ENCODE measurements at regions not wholly inside any gene's neighbourhood (a gene's known extent, or its start where the extent isn't known, plus 50 kb on each side); places are given as distances from the start of the nearest gene placed in this dataset.

DNA sequence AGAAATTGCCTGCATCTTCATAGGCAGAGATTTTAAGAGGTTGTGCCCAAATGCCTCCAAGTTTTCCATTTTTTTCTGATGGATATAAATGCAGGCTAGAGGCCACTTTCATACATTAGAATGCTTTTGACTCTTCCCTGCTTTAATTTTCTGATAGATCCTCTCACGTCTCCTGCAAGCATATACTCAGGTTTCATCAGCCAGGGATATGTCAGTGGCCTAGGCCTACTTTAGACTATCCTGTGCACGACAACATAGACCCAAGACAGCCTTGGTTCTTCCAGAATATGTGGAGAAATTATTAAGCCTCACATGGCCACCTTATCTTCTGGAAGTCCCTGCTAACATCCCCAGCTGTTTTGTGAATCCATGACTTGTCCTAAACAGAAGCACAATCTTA is 415.9 kb downstream of the TDRD15 start:
- Histone ChIP-seq H3K18ac (ENCODE audit: low read length) (no peak overlapping the region), H3K4me3 (ENCODE audit: low read length in 2 of 2) (no peak overlapping the region), H2BK120ac (ENCODE audit: low read depth, low read length) (no peak overlapping the region), H3K14ac (ENCODE audit: low read length) (no peak overlapping the region), H3K9ac (ENCODE audit: low read depth, low read length, poor library complexity) (no peak overlapping the region), H3K79me1 (ENCODE audit: low read depth, low read length) (no peaks in the 10 kb centered on the region), H3K27me3 (ENCODE audit: control insufficient read depth in 3 of 3, insufficient read depth in 3 of 3, low read depth in 1 of 3, low read length in 3 of 3) (no peaks in the 10 kb centered on the region), H2AFZ (ENCODE audit: low read length) (no peak overlapping the region), H3K9me3 (replicated peaks in 1 of 2; ENCODE audit: control insufficient read depth in 2 of 2, insufficient read depth in 1 of 2, low read depth in 1 of 2, low read length in 2 of 2) (peaks cover 7% of the 10 kb centered on the region in 2 donors), H3K23ac (ENCODE audit: low read depth, low read length, poor library complexity) (no peak overlapping the region), H4K8ac (ENCODE audit: low read depth, low read length) (no peak overlapping the region), H3K27ac (replicated peaks; ENCODE audit: low read length) (no peak overlapping the region), H2BK5ac (ENCODE audit: low read length) (no peak overlapping the region), H3K4me2 (ENCODE audit: insufficient read depth, low read length, poor library complexity, severe bottlenecking) (no peak overlapping the region), H3K4ac (ENCODE audit: low read length) (no peak overlapping the region), H3K36me3 (replicated peaks in 1 of 2; ENCODE audit: control insufficient read depth in 2 of 2, insufficient read depth in 2 of 2, low read length in 2 of 2) (no peaks in the 10 kb centered on the region), H2BK12ac (ENCODE audit: low read length) (no peak overlapping the region), H4K91ac (ENCODE audit: low read depth, low read length, poor library complexity) (no peak overlapping the region), H2AK5ac (ENCODE audit: low read depth, low read length) (no peak overlapping the region), H2BK15ac (ENCODE audit: low read length) (no peak overlapping the region), H3K4me1 (ENCODE audit: control insufficient read depth in 2 of 2, insufficient read depth in 1 of 2, low read depth in 1 of 2, low read length in 2 of 2) (no peaks in the 10 kb centered on the region)
- no CpG with 5 or more reads among the region's 2 CpGs for WGBS, 2 donors (ENCODE audit: extremely low coverage in 2 of 2, insufficient read length in 2 of 2, insufficient replicate concordance in 1 of 2)
- no peak for DNase-seq (ENCODE audit: low spot score)

GRCh38 chr2:21543630-21544029 is 419.9 kb downstream of the TDRD15 start:
- Histone ChIP-seq H3K18ac (ENCODE audit: low read length) (no peak overlapping the region), H2AK5ac (ENCODE audit: low read depth, low read length) (no peak overlapping the region), H3K4me1 (ENCODE audit: control insufficient read depth in 2 of 2, insufficient read depth in 1 of 2, low read depth in 1 of 2, low read length in 2 of 2) (no peaks in the 10 kb centered on the region), H3K4ac (ENCODE audit: low read length) (no peak overlapping the region), H3K27me3 (ENCODE audit: control insufficient read depth in 3 of 3, insufficient read depth in 3 of 3, low read depth in 1 of 3, low read length in 3 of 3) (no peaks in the 10 kb centered on the region), H4K91ac (ENCODE audit: low read depth, low read length, poor library complexity) (no peak overlapping the region), H2BK12ac (ENCODE audit: low read length) (no peak overlapping the region), H3K9ac (ENCODE audit: low read depth, low read length, poor library complexity) (no peak overlapping the region), H3K9me3 (replicated peaks in 1 of 2; ENCODE audit: control insufficient read depth in 2 of 2, insufficient read depth in 1 of 2, low read depth in 1 of 2, low read length in 2 of 2) (no peaks in the 10 kb centered on the region), H3K36me3 (replicated peaks in 1 of 2; ENCODE audit: control insufficient read depth in 2 of 2, insufficient read depth in 2 of 2, low read length in 2 of 2) (no peaks in the 10 kb centered on the region), H2BK15ac (ENCODE audit: low read length) (no peak overlapping the region), H3K4me3 (ENCODE audit: low read length in 2 of 2) (no peak overlapping the region), H3K23ac (ENCODE audit: low read depth, low read length, poor library complexity) (no peak overlapping the region), H2AFZ (ENCODE audit: low read length) (no peak overlapping the region), H3K27ac (replicated peaks; ENCODE audit: low read length) (no peak overlapping the region), H2BK120ac (ENCODE audit: low read depth, low read length) (no peak overlapping the region), H2BK5ac (ENCODE audit: low read length) (no peak overlapping the region), H3K79me1 (ENCODE audit: low read depth, low read length) (no peaks in the 10 kb centered on the region), H4K8ac (ENCODE audit: low read depth, low read length) (no peak overlapping the region), H3K14ac (ENCODE audit: low read length) (no peak overlapping the region), H3K4me2 (ENCODE audit: insufficient read depth, low read length, poor library complexity, severe bottlenecking) (no peak overlapping the region)
- no CpG with 5 or more reads among the region's 2 CpGs for WGBS, 2 donors (ENCODE audit: extremely low coverage in 2 of 2, insufficient read length in 2 of 2, insufficient replicate concordance in 1 of 2)
- DNase-seq (ENCODE audit: low spot score) = no peak

DNA sequence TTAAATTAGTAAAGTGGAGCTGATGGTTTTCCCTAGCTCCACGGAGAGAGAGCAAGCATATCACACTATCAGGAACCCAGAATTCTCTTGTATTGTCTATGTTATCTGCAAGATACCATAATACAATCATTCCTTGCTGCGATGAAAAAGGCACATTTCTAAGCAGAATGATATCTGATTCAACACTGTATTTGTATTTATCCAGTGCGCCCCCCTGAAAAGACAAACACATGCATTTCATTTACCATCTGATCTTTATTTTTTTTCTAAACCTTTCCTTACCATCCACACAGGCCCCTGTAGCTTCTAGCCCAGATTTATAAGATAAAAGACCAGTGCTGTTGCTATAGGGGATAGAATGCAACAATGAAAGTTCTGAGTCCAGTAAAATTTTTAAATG is 420.6 kb downstream of the TDRD15 start:
- H3K23ac ChIP-seq (ENCODE audit: low read depth, low read length, poor library complexity) = no peak overlapping the region
- H2BK5ac ChIP-seq (ENCODE audit: low read length) = no peak overlapping the region
- H2BK12ac ChIP-seq (ENCODE audit: low read length) = no peak overlapping the region
- no peak overlapping the region for H4K91ac ChIP-seq (ENCODE audit: low read depth, low read length, poor library complexity)
- no peaks in the 10 kb centered on the region for H3K36me3 ChIP-seq (replicated peaks in 1 of 2; ENCODE audit: control insufficient read depth in 2 of 2, insufficient read depth in 2 of 2, low read length in 2 of 2)
- H3K14ac ChIP-seq (ENCODE audit: low read length) = no peak overlapping the region
- H2BK15ac ChIP-seq (ENCODE audit: low read length) = no peak overlapping the region
- no peak overlapping the region for H3K4me2 ChIP-seq (ENCODE audit: insufficient read depth, low read length, poor library complexity, severe bottlenecking)
- H4K8ac ChIP-seq (ENCODE audit: low read depth, low read length) = no peak overlapping the region
- WGBS, 2 donors (ENCODE audit: extremely low coverage in 2 of 2, insufficient read length in 2 of 2, insufficient replicate concordance in 1 of 2) = no CpG with 5 or more reads among the region's 3 CpGs
- no peak overlapping the region for H3K18ac ChIP-seq (ENCODE audit: low read length)
- no peak overlapping the region for H3K4me3 ChIP-seq (ENCODE audit: low read length in 2 of 2)
- H3K4ac ChIP-seq (ENCODE audit: low read length) = no peak overlapping the region
- H2BK120ac ChIP-seq (ENCODE audit: low read depth, low read length) = no peak overlapping the region
- no peaks in the 10 kb centered on the region for H3K9me3 ChIP-seq (replicated peaks in 1 of 2; ENCODE audit: control insufficient read depth in 2 of 2, insufficient read depth in 1 of 2, low read depth in 1 of 2, low read length in 2 of 2)
- no peak overlapping the region for H3K27ac ChIP-seq (replicated peaks; ENCODE audit: low read length)
- no peak overlapping the region for H2AFZ ChIP-seq (ENCODE audit: low read length)
- no peak overlapping the region for H2AK5ac ChIP-seq (ENCODE audit: low read depth, low read length)
- H3K4me1 ChIP-seq (ENCODE audit: control insufficient read depth in 2 of 2, insufficient read depth in 1 of 2, low read depth in 1 of 2, low read length in 2 of 2) = no peaks in the 10 kb centered on the region
- H3K27me3 ChIP-seq (ENCODE audit: control insufficient read depth in 3 of 3, insufficient read depth in 3 of 3, low read depth in 1 of 3, low read length in 3 of 3) = no peaks in the 10 kb centered on the region
- H3K79me1 ChIP-seq (ENCODE audit: low read depth, low read length) = no peaks in the 10 kb centered on the region
- no peak overlapping the region for H3K9ac ChIP-seq (ENCODE audit: low read depth, low read length, poor library complexity)
- DNase-seq (ENCODE audit: low spot score) = no peak

DNA sequence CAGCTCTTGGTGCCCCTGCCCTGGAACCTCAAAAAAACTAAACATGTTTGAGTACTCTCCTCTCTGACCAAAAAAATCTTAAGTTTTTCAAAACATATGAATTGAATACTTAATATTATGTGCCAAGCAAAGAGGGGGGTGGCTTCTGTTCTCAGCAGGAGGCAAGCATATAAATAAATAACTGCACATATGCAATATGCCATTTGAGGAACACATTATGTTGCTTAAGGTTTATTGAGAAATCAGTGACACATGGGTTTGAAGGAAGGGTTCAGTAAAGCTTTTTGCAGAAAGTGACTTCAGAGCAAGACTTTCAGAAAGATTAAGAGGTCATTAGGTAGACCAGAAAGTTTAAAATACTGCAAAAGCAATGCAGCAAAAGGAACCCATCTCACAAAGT is 429.2 kb downstream of the TDRD15 start:
- H2BK15ac ChIP-seq (ENCODE audit: low read length) = no peak overlapping the region
- peaks cover 0 to 2% of the 10 kb centered on the region in 2 donors for H3K9me3 ChIP-seq (replicated peaks in 1 of 2; ENCODE audit: control insufficient read depth in 2 of 2, insufficient read depth in 1 of 2, low read depth in 1 of 2, low read length in 2 of 2)
- H3K9ac ChIP-seq (ENCODE audit: low read depth, low read length, poor library complexity) = no peak overlapping the region
- no peak overlapping the region for H4K8ac ChIP-seq (ENCODE audit: low read depth, low read length)
- H3K79me1 ChIP-seq (ENCODE audit: low read depth, low read length) = no peaks in the 10 kb centered on the region
- H2BK120ac ChIP-seq (ENCODE audit: low read depth, low read length) = no peak overlapping the region
- no peak overlapping the region for H3K23ac ChIP-seq (ENCODE audit: low read depth, low read length, poor library complexity)
- H3K36me3 ChIP-seq (replicated peaks in 1 of 2; ENCODE audit: control insufficient read depth in 2 of 2, insufficient read depth in 2 of 2, low read length in 2 of 2) = no peaks in the 10 kb centered on the region
- H3K27ac ChIP-seq (replicated peaks; ENCODE audit: low read length) = no peak overlapping the region
- H2BK5ac ChIP-seq (ENCODE audit: low read length) = no peak overlapping the region
- H3K14ac ChIP-seq (ENCODE audit: low read length) = no peak overlapping the region
- H2BK12ac ChIP-seq (ENCODE audit: low read length) = no peak overlapping the region
- no peak for DNase-seq (ENCODE audit: low spot score)
- H3K18ac ChIP-seq (ENCODE audit: low read length) = no peak overlapping the region
- no peaks in the 10 kb centered on the region for H3K27me3 ChIP-seq (ENCODE audit: control insufficient read depth in 3 of 3, insufficient read depth in 3 of 3, low read depth in 1 of 3, low read length in 3 of 3)
- H3K4me1 ChIP-seq (ENCODE audit: control insufficient read depth in 2 of 2, insufficient read depth in 1 of 2, low read depth in 1 of 2, low read length in 2 of 2) = no peaks in the 10 kb centered on the region
- no peak overlapping the region for H2AFZ ChIP-seq (ENCODE audit: low read length)
- H4K91ac ChIP-seq (ENCODE audit: low read depth, low read length, poor library complexity) = no peak overlapping the region
- H3K4me3 ChIP-seq (ENCODE audit: low read length in 2 of 2) = no peak overlapping the region
- H3K4ac ChIP-seq (ENCODE audit: low read length) = no peak overlapping the region
- no peak overlapping the region for H2AK5ac ChIP-seq (ENCODE audit: low read depth, low read length)
- H3K4me2 ChIP-seq (ENCODE audit: insufficient read depth, low read length, poor library complexity, severe bottlenecking) = no peak overlapping the region
